GM18951 (cell line): ENCODE measurements at regions not wholly inside any gene's neighbourhood (a gene's known extent, or its start where the extent isn't known, plus 50 kb on each side); places are given as distances from the start of the nearest gene placed in this dataset.

Source experiments
- POLR2A ChIP-seq: IDR thresholded peaks from 4 replicates; pipeline ENCODE4 v1.6.1; 2011; ENCODE audit warnings: mild to moderate bottlenecking; ENCODE audit not compliant: insufficient read length, insufficient read depth; ENCODE audit errors: extremely low read depth
- in situ Hi-C: fragments of 300-500 bp; cut with MboI; formaldehyde crosslinking; loops from one replicate; pipeline ENCODE4 v1.12.0; 2022; ENCODE audit warnings: low sequenced_read_pairs, mixed read lengths, inconsistent platforms; ENCODE audit not compliant: unreplicated experiment

GRCh38 chr3:161444694-161445077 is 51.9 kb upstream of the OTOL1 start:
- TF ChIP-seq POLR2A = no peak
- in situ Hi-C loops = no loop called here

- TF ChIP-seq POLR2A = no peak
- in situ Hi-C loops = no loop called here
Observed at GRCh38 chr3:161443921-161444693, 52.5 kb upstream of the OTOL1 start.

GRCh38 chr3:161430307-161430706 is 59.0 kb upstream of the SPTSSB start:
- in situ Hi-C loops = no loop called here
- no peak for TF ChIP-seq POLR2A

- no peak for TF ChIP-seq POLR2A
- in situ Hi-C loops = loop anchor here (10.0 kb wide), 1 partner anchor 473 kb away; no protein-coding TSS in a partner anchor
Observed at GRCh38 chr3:161427347-161427746, 56.0 kb upstream of the SPTSSB start.

GRCh38 chr3:161426758-161427157 is 55.4 kb upstream of the SPTSSB start:
- TF ChIP-seq POLR2A = no peak
- in situ Hi-C loops = loop anchor here (10.0 kb wide), 1 partner anchor 472 kb away; no protein-coding TSS in a partner anchor

GRCh38 chr3:161423911-161424522 is 52.7 kb upstream of the SPTSSB start:
- in situ Hi-C loops = loop anchor here (10.0 kb wide), 1 partner anchor 469 kb away; no protein-coding TSS in a partner anchor
- TF ChIP-seq POLR2A = no peak

- in situ Hi-C loops = loop anchor here (10.0 kb wide), 1 partner anchor 467 kb away; no protein-coding TSS in a partner anchor
- TF ChIP-seq POLR2A = no peak
Observed at GRCh38 chr3:161422171-161422700, 50.9 kb upstream of the SPTSSB start.
